DMS153 treated with DMSO at 0.1 percent for 48 hours (cell line): ENCODE measurements at regions not wholly inside any gene's neighbourhood (a gene's known extent, or its start where the extent isn't known, plus 50 kb on each side); places are given as distances from the start of the nearest gene placed in this dataset.

Source experiments
- DNase-seq: peaks from one replicate; lab custom pipeline; 2025; ENCODE audit not compliant: unreplicated experiment; lab: John Stamatoyannopoulos, UW

DNA sequence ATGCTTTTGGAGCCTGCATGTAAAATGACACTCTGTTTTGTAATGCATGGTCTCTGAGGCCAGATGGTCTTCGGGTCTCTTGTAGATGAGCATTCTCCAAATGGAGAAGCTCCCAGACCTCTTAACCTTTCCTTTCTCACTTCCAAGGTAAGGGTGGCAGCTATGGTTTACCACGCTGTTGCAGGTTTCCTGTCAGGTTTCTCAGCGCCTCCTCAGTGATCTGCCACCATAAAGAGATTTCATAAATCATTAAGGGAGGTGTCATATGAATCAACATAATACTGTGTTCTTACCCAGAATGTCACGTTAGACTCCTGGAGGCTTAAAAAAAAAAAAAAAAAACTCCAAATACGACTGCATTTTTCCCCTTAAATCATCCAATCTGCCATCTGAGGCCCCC lies 787.4 kb upstream of the EEF2KMT start:
- no peak for DNase-seq

DNA sequence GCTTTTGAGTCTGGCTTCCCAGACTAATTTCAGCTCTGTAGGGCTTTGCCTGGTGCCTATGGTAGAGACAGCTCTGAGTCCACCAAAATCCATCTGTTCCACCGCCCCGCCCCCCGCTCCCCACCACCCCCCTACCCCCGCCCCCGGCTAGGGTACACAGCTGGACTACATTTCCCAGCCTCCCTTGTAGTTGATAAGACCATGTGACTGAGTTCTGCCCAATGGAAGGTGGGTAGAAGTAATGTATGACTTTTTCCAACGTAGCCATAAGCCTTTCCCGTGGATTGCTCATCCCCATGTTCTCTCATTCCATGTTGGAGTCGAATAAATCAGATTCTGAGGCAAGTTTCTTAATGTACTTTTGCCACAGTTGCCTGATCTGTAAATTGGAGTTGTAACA lies 786.7 kb upstream of the EEF2KMT start:
- DNase-seq: no peak

- DNase-seq: no peak
Measured at GRCh38 chr16:5882087-5882640, 784.6 kb upstream of the EEF2KMT start.

- DNase-seq: no peak
Measured at GRCh38 chr16:5875416-5875815, 777.8 kb upstream of the EEF2KMT start.

- no peak for DNase-seq
Measured at GRCh38 chr16:5874899-5875298, 777.3 kb upstream of the EEF2KMT start.

GRCh38 chr16:5873221-5873620 lies 775.6 kb upstream of the EEF2KMT start:
- no peak for DNase-seq

- no peak for DNase-seq
Measured at GRCh38 chr16:5870886-5871691, 773.5 kb upstream of the EEF2KMT start.

DNA sequence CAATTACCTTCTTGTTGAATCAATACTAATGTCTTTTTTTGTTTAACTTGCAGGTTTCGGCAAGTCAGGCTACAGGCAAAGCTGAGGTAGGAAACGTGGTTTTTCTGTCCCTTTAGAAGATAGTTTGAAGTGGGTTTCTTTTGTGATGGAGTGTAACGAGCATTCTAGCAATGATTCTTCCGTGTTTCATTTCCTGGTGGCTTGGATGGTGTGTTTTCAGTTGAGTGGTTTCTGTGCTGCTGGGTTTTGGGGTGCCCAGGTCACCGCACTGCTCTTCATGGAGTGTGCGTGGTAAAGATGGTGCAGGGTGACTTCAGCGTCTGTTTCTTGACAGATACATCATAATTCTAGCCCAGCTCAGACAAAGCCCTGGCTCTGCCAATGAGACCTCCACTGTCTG lies 769.7 kb upstream of the EEF2KMT start:
- DNase-seq: no peak

- no peak for DNase-seq
Measured at GRCh38 chr16:5865236-5865635, 767.6 kb upstream of the EEF2KMT start.

DNA sequence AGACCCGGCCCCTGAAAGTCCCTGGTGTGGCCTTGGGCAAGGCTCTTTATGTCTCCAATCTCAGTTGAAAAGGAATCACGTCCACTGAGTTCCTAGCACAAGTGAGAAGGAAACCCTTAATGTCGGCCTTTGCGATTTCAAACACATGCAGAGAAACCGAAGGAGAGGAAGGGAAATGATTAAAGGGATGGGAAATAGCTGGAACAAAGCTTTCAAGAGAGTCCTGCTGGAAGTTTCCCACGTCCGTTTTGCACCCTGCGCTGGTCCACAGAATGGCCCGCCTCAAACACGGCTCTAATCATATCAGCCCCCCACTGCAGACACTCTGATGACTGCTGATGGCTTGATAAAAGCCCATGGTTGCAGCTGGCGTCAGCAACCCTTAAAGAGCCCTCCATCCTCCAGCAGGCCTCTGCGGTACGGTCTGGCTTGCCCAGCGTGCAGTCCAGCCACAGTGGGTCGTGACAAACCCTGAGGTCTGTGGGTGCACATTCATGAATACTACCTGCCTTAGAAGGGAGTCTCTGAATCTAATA lies 765.5 kb upstream of the EEF2KMT start:
- no peak for DNase-seq

DNA sequence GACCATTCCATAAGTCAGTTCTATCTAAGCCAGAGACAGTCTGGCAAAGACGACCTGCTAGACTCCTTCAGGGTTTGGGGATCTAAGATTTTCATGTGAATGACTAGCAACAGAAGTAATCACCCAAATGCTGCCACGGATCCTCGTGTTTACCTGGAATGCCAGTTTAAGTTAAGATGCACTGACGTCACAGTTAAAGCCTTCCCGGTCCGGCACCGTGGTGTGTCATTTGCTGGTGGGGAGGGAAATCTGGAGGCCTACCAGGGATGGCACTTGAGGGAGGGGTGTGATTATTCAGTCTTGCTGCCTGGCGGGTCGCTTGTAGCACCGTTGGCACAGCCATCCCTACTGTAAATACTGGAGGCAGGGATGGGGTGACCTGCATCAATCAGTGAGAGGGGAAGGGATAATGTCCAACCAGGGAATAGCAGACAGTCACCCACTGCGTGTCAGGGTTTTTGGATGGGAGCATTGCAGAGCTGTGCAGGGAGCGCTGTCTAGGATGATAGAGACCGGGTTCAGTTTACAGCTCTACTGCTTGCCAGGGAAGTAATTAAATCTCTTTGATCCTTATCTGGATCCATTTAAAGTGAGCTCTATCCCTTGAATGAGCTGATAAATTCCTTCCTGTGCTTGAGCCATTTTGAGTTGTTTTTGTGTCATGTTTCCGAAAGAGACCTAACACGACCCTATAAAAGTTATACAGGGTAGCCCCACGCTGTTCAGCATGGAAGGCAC lies 764.7 kb upstream of the EEF2KMT start:
- no peak for DNase-seq

DNA sequence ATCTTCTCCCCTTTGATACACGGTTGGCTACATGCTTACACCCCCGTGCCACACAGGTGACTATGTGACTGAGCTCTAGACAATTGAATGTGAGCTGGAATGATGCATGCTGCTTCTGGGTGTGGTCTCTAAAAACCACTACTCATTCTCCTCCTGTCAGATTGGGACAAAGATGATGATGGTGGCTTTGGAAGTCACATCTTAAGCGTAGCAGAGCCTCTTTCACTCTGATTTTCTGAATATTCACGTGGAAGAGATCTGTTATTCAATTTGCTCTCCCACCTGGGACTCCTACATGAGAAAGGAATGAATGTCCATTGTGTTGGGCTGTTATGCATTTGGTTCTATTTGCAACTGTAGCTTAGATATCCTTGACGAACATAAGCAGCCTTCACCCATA lies 763.6 kb upstream of the EEF2KMT start:
- DNase-seq: no peak

DNA sequence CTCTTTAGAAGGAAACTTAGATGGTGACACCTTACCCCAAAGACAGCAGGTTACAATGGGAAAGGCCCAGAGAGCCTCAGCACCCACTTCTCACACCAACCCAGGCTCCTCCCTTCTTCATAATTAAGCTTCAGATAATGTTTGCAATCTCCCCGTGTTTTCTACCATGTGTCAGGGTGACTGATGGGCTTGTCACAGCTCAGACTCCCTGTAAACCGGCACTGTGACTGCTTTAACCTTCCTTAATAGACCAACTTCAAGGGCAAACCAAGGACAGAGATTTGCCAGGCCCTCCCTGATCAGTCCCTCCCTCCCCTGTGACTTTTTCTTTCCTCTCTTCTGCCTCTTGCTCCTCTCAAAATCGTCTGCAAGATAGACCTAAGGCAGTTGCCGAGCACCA lies 760.6 kb upstream of the EEF2KMT start:
- no peak for DNase-seq

GRCh38 chr16:5854027-5854426 lies 756.4 kb upstream of the EEF2KMT start:
- DNase-seq: no peak

DNA sequence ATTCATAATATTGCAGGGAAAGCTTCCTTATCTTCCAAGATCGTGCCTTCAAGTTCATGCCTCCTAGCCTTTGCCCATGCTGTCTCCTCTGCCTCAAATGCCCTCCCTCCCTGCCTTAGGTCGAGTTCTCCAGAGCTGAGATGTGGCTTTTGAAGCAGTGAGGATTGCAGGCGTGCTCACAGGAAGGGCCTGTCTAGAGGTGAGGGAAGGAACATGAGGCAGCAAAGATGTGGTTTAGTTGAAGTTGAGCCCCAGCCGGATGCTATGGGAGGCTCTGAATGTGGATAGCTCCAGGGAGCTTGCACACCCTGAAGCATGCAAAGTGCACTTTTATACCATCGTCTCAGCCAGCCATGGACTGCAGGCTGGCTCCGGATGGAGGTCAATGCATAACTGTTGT lies 754.6 kb upstream of the EEF2KMT start:
- no peak for DNase-seq

GRCh38 chr16:5851393-5851982 lies 753.9 kb upstream of the EEF2KMT start:
- no peak for DNase-seq

- DNase-seq: no peak
Measured at GRCh38 chr16:5850632-5851392, 753.2 kb upstream of the EEF2KMT start.

DNA sequence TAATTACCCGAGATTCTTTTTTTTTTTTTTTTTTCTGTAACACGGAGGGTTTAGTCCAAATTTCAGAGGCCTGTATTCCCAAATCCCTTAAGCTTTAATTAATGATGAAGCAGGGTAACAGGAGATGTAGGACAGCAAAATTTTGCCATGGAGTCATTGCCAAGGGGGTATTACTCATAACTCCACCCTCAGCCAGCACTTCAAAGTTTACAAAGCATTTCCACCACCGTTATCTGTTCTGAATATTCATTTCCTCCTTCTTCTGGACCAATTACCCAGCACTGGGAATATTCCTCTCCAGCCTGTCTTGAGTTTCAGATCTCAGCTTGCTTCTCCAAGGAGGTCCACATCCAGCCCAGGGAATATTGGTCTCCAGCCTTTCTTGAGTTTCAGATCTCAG lies 747.5 kb upstream of the EEF2KMT start:
- no peak for DNase-seq

- peak; percentile 59 for DNase-seq
Measured at GRCh38 chr16:5841974-5842373, 744.4 kb upstream of the EEF2KMT start.

DNA sequence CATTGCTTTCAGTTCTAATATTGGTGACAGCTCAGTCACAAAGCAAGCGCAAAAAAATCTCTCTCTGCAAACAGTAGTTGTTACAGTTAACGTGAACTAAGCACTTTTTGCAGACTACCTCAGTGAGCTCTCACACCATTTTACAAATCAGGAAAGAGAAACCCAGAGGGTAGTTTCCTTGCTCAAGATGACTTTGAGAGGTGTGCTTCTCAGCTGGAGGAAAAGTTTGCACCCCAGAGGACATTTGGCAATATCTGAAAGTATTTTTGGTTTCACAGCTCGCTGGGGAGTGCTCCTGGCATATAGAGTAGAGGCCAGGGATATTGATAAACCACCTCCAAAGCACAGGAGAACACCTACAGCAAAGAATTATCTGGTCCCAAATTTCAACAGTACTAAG lies 741.1 kb upstream of the EEF2KMT start:
- DNase-seq: no peak

DNA sequence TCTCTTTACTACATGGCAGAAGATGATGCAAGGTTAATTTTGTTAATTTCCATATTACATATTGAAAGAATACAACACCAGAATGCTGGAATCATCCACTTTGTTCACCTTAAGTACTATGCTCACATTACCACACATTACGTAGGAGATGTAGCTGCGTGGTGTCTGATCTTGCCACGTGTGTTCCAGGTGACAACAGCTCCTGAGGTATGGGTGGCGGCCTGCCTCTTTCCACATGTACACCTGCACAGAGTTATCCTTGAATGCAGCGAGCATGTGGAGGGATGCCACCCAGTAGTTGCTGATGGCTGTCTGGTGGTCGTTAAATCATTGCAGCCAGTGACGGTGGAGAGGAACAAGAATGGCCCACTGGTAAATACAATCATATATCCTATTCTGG lies 740.5 kb upstream of the EEF2KMT start:
- DNase-seq: no peak
